ENCODE measurements at regions not wholly inside any gene's neighbourhood (a gene's known extent, or its start where the extent isn't known, plus 50 kb on each side); places are given as distances from the start of the nearest gene placed in this dataset.

- DNase-seq (ENCODE audit: low read depth in 4 of 4, low spot score in 1 of 4) = no peak
These were observed 308.9 kb upstream of the TBC1D5 start for GRCh38 chr3:18051306-18051705.

GRCh38 chr3:18049096-18049495, 306.7 kb upstream of the TBC1D5 start:
- no peak for DNase-seq (ENCODE audit: low read depth in 4 of 4, low spot score in 1 of 4)

DNA sequence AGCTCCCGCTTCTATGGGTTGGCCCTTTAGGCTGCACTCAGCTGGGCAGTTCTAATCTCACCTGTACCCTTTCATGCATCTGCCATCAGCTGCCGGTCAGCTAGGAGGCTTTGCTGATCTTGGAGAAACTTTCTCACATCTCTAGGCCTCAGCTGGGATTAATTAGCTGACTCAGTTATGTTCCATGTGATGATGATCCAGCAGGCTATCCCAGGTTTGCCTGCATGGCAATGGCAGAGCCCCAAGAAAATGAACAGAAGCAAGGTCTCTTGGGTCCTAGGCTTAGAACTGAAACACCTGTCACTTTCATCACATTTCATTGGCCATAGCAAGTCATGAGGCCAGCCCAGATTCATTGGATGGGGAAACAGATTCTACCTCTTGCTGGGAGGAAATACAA, 304.6 kb upstream of the TBC1D5 start:
- DNase-seq (ENCODE audit: low read depth in 4 of 4, low spot score in 1 of 4) = no peak

DNA sequence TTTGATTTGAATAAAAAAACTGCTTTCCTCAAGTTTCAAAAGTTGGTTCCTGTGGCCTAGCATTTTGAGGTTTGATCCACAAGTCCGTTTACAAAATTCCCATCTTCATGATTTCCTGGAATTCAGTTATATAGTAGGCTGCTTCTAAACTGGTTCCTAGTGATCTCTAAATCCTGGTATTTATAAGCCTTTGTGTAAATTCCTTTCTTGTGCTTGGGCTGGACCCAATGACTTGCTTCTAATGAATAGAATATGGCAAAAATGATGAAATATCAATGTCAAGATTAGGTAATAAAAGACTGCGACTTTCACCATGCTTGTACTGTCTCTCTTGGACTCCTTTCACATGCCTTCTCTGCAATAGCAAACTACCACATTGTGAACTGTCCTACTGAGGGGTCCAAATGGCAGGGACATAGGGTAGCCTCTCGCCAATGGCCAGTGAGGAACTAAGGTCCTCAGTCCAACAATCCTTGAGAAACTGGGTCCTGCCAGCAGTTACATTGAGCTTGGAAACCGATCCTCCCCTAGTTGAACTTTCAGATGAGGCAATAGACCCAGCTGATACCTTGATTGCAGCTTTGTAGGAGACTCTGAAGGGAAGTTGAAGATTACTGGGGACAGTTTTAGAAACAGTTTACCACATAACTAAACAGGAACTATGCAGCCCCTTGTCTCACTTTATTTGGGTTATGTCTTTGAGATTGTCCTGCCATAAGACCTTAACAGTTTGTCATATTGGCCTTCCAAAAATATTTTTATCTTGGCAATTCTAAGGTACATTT, 303.9 kb upstream of the TBC1D5 start:
- DNase-seq (ENCODE audit: low read depth in 4 of 4, low spot score in 1 of 4) = no peak

DNA sequence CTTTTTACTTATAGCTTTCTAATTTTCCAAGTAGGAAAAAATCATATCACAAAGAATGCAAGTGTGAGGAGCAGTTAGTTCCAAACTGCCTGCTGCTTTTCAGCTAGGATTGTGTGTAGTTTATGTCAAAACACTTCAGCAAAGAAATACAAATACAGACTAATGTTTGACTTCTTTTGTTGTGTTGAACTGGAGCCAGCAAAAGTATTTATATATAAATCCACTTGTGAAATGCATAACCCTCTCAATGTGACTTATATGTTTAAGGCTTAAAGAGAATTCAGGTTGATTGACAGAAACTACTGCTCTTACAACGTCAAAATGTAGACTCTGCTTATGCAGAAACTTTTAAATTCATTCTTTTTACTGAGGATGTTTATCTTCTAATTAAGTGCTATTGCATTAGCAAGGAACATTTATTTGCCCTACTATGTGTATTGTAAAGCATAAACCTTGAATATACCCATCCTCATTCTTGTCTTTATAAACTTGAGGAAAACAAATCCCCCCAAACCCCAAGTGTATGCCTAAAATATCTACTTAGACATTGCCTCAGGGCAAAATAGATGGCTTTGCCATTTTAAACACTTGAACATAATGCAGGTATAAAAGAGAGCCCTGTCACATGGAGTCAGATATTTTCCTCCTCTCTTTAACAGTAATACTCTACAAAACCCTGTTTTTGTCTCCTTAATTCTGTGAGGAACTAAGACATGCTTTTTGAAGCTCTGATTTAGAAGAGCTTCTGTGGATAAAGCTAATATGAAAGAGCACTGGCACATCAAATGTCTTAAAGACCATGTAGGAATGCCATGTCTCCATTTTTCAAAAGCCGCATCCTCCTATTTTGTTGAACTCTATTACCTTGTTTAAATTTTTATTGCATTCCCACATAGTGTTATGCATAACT, 302.8 kb upstream of the TBC1D5 start:
- DNase-seq (ENCODE audit: low read depth in 4 of 4, low spot score in 1 of 4) = no peak

DNA sequence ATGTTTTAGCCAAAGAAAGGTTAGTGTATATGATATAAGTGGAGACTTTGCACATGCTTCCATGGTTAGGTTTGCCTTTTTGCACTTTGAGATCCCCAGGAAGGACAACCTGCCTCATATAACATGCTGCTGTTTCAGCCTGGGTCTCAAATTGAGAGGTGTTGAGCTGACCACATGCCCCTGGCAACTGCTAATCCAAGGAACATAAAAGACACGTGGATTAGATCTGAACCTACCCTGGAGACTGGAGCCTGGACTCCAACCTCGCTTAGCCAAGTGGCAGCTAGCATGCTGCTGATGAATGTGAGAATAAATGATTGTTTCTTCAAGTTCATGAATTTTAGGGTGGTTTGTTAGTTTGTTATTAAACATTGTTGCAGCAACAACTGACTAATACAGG, 301.8 kb upstream of the TBC1D5 start:
- no peak for DNase-seq (ENCODE audit: low read depth in 4 of 4, low spot score in 1 of 4)

- no peak for DNase-seq (ENCODE audit: low read depth in 4 of 4, low spot score in 1 of 4)
These were observed 294.0 kb upstream of the TBC1D5 start for GRCh38 chr3:18036450-18036815.

DNA sequence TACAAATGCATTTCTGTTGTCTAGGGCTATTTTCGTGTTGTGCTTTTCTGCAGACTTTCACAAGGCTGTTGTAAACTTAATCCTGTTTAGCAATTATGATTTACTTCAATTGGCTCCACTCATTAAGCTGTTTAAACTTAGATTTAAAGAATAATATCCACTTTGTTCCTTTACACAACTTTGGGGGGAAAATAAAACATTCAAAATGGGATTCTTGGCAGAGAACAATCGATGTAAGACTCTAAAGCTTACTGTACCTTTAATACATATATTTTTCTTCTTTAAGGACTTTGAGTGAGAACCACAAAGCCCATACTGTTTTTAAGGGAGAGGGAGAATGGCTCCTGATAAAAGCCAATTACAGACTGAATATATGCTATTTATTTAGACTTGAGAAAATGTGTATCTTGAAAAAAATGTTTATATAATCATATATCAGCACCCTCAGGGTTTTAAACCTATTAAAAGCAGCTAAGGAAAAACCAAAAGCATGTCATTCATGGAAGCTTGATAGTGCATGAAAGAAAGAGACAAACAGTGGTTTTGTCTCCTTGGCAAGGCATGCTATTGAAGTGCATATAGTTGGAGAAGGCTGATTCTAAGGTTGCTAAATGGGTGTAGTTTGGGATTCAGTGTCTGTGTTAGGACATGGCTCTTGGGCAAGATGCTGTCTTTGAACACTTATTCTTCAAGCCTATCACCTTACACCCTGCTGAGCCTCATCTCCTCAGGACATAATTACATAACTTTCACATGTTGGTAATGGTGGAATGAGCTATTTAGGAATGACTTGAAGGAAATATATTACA, 293.4 kb upstream of the TBC1D5 start:
- no peak for DNase-seq (ENCODE audit: low read depth in 4 of 4, low spot score in 1 of 4)

GRCh38 chr3:18033581-18034108, 291.2 kb upstream of the TBC1D5 start:
- no peak for DNase-seq (ENCODE audit: low read depth in 4 of 4, low spot score in 1 of 4)

DNA sequence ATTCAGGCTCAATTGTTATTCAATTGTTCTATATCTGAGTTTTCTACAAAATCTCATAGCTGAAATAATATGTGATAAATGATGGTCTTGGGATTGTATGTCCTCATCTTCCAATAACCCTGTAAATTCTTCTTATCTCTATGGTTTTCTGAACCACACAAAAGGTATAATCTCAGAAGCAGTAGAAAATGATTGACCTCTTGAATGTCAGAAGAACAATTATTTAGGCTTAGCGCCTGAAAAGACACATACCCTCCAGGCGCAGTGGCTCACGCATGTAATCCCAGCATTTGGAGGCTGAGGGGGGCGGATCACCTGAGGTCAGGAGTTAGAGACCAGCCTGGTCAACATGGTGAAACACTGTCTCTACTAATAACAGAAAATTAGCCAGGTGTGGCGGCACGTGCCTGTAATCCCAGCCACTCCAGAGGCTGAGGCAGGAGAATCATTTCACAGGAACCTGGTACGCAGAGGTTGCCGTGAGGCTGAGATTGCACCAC, 288.0 kb upstream of the TBC1D5 start:
- DNase-seq (ENCODE audit: low read depth in 4 of 4, low spot score in 1 of 4) = no peak

- no peak for DNase-seq (ENCODE audit: low read depth in 4 of 4, low spot score in 1 of 4)
These were observed 284.9 kb upstream of the TBC1D5 start for GRCh38 chr3:18027161-18027939.

DNA sequence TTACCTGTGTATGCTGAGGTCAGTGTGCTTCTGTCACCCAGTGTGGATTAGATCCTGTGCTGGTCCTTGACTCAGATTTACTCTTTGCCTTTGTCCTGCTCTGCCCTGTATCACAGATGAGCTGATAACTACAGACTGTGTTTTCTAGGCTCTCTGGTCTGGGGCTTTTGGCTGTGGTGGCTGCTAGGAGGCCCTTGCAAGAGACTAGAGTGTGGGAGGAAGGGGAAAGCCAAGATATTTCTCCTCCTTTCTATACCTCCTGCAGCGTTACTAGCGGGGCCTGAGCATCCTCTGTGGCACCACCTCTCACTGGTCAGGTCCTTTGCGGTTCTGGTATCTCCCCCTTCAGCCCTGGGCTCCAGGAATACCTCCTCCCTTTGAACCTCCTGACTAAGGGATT, 282.3 kb upstream of the TBC1D5 start:
- DNase-seq (ENCODE audit: low read depth in 4 of 4, low spot score in 1 of 4) = no peak

DNA sequence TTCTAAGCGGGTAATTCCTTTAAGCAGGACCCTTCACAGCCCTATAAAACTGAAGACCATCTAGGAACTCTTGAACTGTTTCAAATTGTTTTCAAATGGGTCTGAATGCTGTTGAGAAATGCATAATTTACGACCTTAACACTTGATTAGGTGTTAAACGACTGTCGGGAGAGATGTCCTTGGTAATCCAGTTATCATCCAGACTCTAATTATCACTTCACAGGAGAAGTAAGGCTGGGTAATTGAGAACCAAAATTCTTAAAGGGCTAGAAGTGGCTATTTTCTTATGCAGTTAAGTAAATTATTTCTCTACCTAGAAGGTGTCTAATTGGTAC, 276.7 kb upstream of the TBC1D5 start:
- DNase-seq (ENCODE audit: low read depth in 4 of 4, low spot score in 1 of 4) = no peak

DNA sequence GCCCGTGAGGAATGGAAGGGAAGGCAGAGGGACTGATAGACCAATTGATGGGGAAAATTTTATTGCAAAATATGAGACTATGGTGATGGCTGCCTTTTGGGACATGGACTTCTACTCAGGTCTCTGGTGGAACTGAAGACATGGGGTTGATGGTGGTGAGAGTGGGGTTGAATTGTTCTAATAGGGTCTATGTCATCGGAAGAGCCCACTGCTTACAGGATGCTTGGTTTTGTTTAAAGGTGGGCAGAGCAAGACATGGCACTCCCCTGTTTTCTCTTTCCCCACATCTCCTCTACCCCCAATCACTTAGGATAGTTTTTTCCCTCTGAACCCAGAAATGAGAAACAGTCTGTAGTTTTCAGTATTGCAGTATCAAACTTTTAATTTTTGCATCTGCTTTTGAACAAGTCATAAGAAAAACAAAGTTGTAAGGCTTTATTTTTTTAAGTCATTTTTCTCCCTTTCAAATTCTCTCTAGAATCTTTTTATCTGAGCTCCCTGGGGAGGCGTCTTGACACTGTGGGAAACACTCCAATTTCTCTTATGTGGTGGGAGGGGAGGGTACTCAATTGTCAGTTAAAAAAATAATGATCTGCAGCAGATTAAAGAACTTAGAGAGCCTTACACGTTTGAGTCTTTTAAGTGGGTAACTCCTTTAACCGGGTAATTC, 276.2 kb upstream of the TBC1D5 start:
- no peak for DNase-seq (ENCODE audit: low read depth in 4 of 4, low spot score in 1 of 4)

DNA sequence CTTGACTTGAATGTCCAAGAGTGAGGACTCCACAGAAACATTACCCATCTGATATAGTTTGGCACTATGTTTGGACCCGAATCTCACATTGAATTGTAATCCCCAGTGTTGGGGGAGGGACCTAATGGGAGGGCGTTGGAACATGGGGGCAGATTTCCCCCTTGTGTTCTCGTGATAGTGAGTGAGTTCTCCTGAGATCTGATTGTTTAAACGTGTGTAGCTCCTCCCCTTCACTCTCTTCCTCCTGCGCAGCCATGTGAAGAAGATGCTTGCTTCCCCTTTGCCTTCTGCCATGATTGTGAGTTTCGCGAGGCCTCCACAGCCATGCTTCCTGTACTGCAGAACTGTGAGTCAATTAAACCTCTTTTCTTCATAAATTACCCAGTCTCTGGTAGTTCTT, 273.9 kb upstream of the TBC1D5 start:
- no peak for DNase-seq (ENCODE audit: low read depth in 4 of 4, low spot score in 1 of 4)

DNA sequence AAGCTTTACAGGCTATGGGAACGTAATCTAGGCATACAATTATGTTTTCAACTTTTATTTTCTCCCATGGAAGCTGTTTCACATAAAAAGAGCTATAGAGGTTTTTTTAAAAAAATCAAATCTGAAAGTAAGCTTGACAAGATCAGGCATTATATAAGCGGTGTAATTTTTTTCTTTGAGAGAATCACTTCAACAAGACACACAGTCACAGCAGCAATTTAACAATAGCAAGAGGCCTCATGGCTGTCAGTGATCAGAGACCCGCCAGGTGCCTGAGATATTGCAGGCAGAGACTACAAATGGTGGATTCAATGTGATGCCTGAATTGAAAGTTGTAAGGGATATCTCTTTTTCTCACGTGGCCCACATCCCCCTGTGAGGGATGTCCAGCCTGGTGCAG, 270.5 kb upstream of the TBC1D5 start:
- no peak for DNase-seq (ENCODE audit: low read depth in 4 of 4, low spot score in 1 of 4)

GRCh38 chr3:18012436-18012835, 270.0 kb upstream of the TBC1D5 start:
- no peak for DNase-seq (ENCODE audit: low read depth in 4 of 4, low spot score in 1 of 4)

DNA sequence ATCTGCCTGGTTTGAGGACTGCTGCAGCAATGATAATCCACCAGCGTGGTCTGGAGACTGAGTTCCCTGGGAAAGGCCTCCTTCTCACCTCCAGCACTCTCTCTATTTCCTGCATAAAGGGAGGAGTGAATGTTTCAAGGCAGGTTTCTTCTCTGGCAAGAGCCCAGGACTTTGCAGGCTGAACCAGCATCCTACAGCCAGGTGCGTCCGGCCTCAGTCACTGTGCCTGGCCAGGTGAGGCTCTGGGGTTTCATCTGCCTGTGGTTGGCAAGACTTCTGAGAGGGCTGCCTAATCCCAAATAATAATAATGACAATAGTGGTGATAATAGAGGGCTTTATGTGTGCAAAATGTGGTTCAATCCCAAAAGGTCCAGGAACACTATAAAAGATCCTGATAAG, 269.0 kb upstream of the TBC1D5 start:
- no peak for DNase-seq (ENCODE audit: low read depth in 4 of 4, low spot score in 1 of 4)

GRCh38 chr3:18010001-18010400, 267.6 kb upstream of the TBC1D5 start:
- no peak for DNase-seq (ENCODE audit: low read depth in 4 of 4, low spot score in 1 of 4)

All from stimulated activated CD4-positive, alpha-beta T cell treated with anti-CD3 and anti-CD28 coated beads, Interleukin-1b, Interleukin-23, amount 100 ng/mL, for 24 hours (primary cell).